DOHH2 (cell line): ENCODE measurements at regions not wholly inside any gene's neighbourhood (a gene's known extent, or its start where the extent isn't known, plus 50 kb on each side); places are given as distances from the start of the nearest gene placed in this dataset.

Experiments used
- CTCF ChIP-seq: fragments of 200-600 bp; sonication (generic); IDR thresholded peaks from one replicate; pipeline ENCODE4 v1.5.1; 2014; ENCODE audit warnings: antibody characterized with exemption, mild to moderate bottlenecking, low read depth, low read length; ENCODE audit not compliant: poor library complexity, severe bottlenecking
- EZH2phosphoT487 ChIP-seq: fragments of 200-600 bp; sonication (generic); IDR thresholded peaks from 2 replicates; pipeline ENCODE4 v1.6.1; 2017; ENCODE audit warnings: borderline replicate concordance, mild to moderate bottlenecking, antibody characterized with exemption, low read length, moderate library complexity, mixed read lengths

DNA sequence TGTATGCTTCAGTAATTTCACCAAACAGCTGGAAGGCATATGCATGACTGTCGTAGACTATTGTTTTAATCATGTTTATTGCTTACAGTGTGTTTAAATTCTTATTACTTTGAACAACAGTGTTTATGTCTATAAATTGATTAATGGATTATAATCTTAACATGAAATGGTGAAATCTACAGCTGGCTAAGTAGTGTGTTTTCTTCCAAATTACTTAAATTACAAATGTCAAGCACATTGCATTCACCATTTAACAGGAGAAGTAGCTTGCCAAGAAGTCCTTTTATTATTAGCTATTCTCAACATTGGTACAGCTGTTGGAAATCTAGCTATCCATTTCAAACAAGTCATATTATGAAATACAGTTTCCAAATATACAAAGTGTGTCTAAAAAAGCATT lies 849.3 kb upstream of the PCDH10 start:
- TF ChIP-seq CTCF (no peak), EZH2phosphoT487 (no peak)
